ENCODE measurements at regions not wholly inside any gene's neighbourhood (a gene's known extent, or its start where the extent isn't known, plus 50 kb on each side); places are given as distances from the start of the nearest gene placed in this dataset.

DNA sequence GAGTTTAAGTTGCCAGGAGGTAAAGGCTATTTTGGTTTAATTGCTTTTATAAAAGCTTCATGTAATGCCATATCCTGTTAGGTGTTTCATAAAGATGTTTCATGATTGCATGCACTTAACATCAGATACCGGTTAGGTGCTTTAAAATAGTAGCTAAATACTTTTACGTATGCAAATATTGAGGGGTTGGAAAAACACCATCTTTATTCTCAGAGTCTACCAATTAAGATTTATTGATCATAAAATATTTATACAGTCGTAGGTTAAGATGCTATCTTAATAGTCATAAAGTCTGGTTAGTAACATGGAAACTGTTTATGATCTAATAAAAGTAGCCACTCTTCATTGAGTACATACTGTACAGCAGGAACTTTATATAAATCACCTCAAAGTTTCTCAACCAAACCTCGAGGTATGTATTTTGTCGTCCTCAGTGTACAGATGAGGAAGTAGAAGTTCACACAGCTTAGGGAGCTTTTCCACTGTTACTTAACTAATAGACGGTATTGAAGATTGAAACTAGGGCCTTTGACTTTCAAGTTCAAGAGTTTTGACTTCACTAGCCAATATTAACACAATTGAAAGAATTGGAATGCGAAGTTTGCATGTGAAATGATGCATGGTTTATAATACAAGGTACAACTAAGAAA is 897.1 kb downstream of the GATA3 start:
- Histone ChIP-seq H3K36me3 (no peaks in the 10 kb centered on the region), H3K27ac (no peak overlapping the region), H3K27me3 (no peaks in the 10 kb centered on the region), H3K4me1 (no peaks in the 10 kb centered on the region), H3K9me3 (no peaks in the 10 kb centered on the region), H3K4me3 (no peak overlapping the region)
- no peak for DNase-seq
- intact Hi-C loops (cut with DNase I) = no loop called here
- 76 to 77% methylated on average over 7 of the region's 7 CpGs for WGBS, 2 donors
- TF ChIP-seq, protein P1, sequence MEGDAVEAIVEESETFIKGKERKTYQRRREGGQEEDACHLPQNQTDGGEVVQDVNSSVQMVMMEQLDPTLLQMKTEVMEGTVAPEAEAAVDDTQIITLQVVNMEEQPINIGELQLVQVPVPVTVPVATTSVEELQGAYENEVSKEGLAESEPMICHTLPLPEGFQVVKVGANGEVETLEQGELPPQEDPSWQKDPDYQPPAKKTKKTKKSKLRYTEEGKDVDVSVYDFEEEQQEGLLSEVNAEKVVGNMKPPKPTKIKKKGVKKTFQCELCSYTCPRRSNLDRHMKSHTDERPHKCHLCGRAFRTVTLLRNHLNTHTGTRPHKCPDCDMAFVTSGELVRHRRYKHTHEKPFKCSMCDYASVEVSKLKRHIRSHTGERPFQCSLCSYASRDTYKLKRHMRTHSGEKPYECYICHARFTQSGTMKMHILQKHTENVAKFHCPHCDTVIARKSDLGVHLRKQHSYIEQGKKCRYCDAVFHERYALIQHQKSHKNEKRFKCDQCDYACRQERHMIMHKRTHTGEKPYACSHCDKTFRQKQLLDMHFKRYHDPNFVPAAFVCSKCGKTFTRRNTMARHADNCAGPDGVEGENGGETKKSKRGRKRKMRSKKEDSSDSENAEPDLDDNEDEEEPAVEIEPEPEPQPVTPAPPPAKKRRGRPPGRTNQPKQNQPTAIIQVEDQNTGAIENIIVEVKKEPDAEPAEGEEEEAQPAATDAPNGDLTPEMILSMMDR (IDR thresholded peaks at IDR 0.05) = no peak
- no peak for TF ChIP-seq POLR2A (IDR thresholded peaks at IDR 0.05)

DNA sequence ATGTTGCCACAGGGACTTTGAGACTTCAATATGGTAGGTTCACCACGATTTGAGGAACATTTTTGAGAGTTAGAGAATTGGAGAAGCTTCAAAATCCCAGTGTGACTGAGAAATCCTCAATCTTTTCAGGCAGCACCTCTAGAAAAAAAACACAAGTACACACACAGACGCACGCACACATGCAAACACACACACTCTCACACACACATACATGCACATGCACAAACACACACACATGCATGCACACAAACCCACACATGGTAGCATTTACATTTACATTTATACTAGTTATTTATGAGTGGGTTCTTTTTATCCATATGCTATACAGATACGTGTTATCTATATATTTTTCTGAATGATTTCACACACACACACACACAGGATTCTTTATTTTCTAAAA is 901.9 kb downstream of the GATA3 start:
- no peak overlapping the region for H3K27ac ChIP-seq
- TF ChIP-seq POLR2A (IDR thresholded peaks at IDR 0.05) = no peak
- TF ChIP-seq, protein P1 (IDR thresholded peaks at IDR 0.05) = no peak

DNA sequence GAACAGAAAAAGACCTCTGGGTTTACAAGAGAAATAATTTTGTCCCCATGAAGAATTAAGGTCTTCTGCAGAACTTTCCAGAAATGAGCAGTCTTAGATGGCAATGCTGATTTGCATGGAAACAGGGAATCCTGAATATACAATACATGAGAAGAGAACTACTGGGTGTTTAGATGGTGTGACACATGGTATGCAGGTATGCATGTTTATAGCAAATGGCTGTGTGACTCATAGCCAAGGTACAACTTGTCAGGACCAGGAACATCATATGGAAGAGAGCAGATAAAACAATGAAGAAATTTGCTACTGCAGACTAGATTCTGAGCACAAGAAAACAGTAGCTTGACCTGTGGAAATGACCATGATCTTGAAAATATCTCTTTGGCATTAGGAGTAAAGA is 907.8 kb downstream of the GATA3 start:
- Histone ChIP-seq H3K4me3 (no peak overlapping the region), H3K27me3 (no peaks in the 10 kb centered on the region), H3K9me3 (no peaks in the 10 kb centered on the region), H3K27ac (no peak overlapping the region), H3K4me1 (peaks cover 0 to 4% (median 0%) of the 10 kb centered on the region in 3 donors), H3K36me3 (no peaks in the 10 kb centered on the region)
- DNase-seq = no peak
- TF ChIP-seq, protein P1 (IDR thresholded peaks at IDR 0.05) = no peak
- TF ChIP-seq POLR2A (IDR thresholded peaks at IDR 0.05) = no peak
- intact Hi-C loops (cut with DNase I) = no loop called here

More for the DNA sequence above, 901.9 kb downstream of the GATA3 start:
- intact Hi-C loops (cut with DNase I) = no loop called here
- 72 to 75% methylated on average over 4 of the region's 4 CpGs for WGBS, 2 donors
- no peaks in the 10 kb centered on the region for H3K4me1 ChIP-seq
- DNase-seq = no peak
- H3K36me3 ChIP-seq = no peaks in the 10 kb centered on the region
- H3K4me3 ChIP-seq = no peak overlapping the region
- H3K27me3 ChIP-seq = no peaks in the 10 kb centered on the region
- no peaks in the 10 kb centered on the region for H3K9me3 ChIP-seq

DNA sequence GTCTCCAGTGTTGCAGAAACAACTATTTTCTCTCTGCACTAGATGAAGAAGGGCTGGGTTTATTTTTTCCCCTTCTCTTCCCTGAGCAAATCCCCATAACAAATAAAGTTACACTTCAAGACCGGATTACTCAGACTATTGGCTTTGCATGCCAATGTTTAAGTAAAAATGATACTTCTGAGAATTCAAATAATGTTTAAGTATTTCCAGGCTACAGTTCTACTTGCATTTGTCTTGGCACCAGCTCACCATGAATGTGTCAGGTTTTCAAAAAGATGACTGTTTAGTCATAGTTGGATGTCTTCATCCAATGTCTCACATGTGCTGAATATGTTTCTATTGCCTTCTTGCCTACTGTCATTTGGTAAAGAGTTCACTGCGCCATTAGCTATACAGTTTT is 912.6 kb downstream of the GATA3 start:
- Histone ChIP-seq H3K36me3 (no peaks in the 10 kb centered on the region), H3K4me3 (no peak overlapping the region), H3K4me1 (peaks cover 0 to 3% (median 0%) of the 10 kb centered on the region in 3 donors), H3K9me3 (no peaks in the 10 kb centered on the region), H3K27me3 (no peaks in the 10 kb centered on the region), H3K27ac (no peak overlapping the region)
- WGBS, 2 donors = 46 to 74% methylated on average over 2 of the region's 2 CpGs
- intact Hi-C loops (cut with DNase I) = no loop called here
- no peak for DNase-seq
- TF ChIP-seq POLR2A (IDR thresholded peaks at IDR 0.05) = no peak
- TF ChIP-seq, protein P1 (IDR thresholded peaks at IDR 0.05) = no peak

DNA sequence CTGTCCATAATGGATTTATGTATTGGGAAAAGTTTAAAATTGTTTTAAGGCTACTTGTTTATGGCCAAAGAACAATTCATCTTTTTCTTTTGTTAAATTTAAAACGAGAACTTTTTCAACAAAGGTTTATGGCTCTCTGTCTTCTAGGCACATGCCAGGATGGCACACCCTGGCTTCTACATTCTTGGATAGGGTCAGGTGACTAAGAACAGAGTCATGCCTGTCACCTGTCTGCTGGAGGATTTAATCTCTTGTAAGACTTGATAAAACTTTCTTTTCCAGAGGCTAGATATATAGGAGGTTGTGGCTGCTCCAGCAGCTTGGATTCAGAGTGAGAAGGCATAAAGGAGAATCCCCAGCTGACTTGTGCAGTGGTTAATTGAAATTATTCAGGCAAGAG is 915.4 kb downstream of the GATA3 start:
- no peak overlapping the region for H3K27ac ChIP-seq
- no peak for TF ChIP-seq POLR2A (IDR thresholded peaks at IDR 0.05)
- TF ChIP-seq, protein P1 (IDR thresholded peaks at IDR 0.05) = no peak
- 35 to 55% methylated on average over 1 of the region's 1 CpG for WGBS, 2 donors
- H3K4me3 ChIP-seq = no peak overlapping the region
- no peaks in the 10 kb centered on the region for H3K36me3 ChIP-seq
- H3K9me3 ChIP-seq = no peaks in the 10 kb centered on the region
- no peak for DNase-seq
- no peaks in the 10 kb centered on the region for H3K4me1 ChIP-seq
- no peaks in the 10 kb centered on the region for H3K27me3 ChIP-seq
- intact Hi-C loops (cut with DNase I) = no loop called here

Data from esophagus squamous epithelium (tissue), 5 donors.